B cell (primary cell): ENCODE measurements at regions not wholly inside any gene's neighbourhood (a gene's known extent, or its start where the extent isn't known, plus 50 kb on each side); places are given as distances from the start of the nearest gene placed in this dataset.

Source experiments
- ATAC-seq: fragments of 200-7000 bp; cut with Tn5 transposase; one replicate; pipeline ENCODE4 v1.10.0; 2021; ENCODE audit warnings: low read depth, mild to moderate bottlenecking, moderate number of reproducible peaks, moderate library complexity
- CTCF ChIA-PET: fragments of 350-600 bp; sonication (Branson Sonifier 250); formaldehyde crosslinking; loops from one replicate; lab custom pipeline; 2021; ENCODE audit warnings: antibody characterized with exemption, inconsistent platforms; lab: Charles Lee
- POLR2A ChIA-PET: fragments of 350-600 bp; sonication (Branson Sonifier 250); formaldehyde crosslinking; loops from one replicate; lab custom pipeline; 2021; ENCODE audit warnings: antibody characterized with exemption; lab: Charles Lee
- DNase-seq: peaks from one replicate; pipeline ENCODE4 v3.0.0; 2013
- H2AFZ ChIP-seq: 2 replicates; pipeline ENCODE4 v1.6.1; 2012; ENCODE audit warnings: mild to moderate bottlenecking, low read depth, low read length; ENCODE audit not compliant: insufficient read depth, poor library complexity, severe bottlenecking
- H3K27ac ChIP-seq, 2 donors: 1 replicate in 1 of 2; 2 replicates in 1 of 2; pipeline ENCODE4 v1.5.1; 2012 to 2013; ENCODE audit warnings: low read length in 2 of 2, mild to moderate bottlenecking in 2 of 2, moderate library complexity in 1 of 2
- H3K27me3 ChIP-seq, 4 experiments: fragments of 200-600 bp in 1 of 4; sonication (generic) in 1 of 4; replicated peaks in 1 of 4; 1 replicate in 2 of 4; 2 replicates in 2 of 4; pipeline versions ENCODE4 v1.6.1 to v1.7.0; 2013 to 2016; ENCODE audit warnings: low read length in 3 of 4, mild to moderate bottlenecking in 2 of 4, mixed read lengths in 1 of 4, moderate library complexity in 1 of 4; ENCODE audit not compliant: insufficient read depth in 4 of 4, control insufficient read depth in 3 of 4; ENCODE audit errors: control extremely low read depth in 1 of 4
- H3K36me3 ChIP-seq, 2 experiments: replicated peaks in 1 of 2; 1 replicate in 1 of 2; 2 replicates in 1 of 2; pipeline versions ENCODE4 v1.6.1 to v1.7.1; 2013; ENCODE audit warnings: low read length in 1 of 2; ENCODE audit not compliant: insufficient read depth in 2 of 2, control insufficient read depth in 1 of 2; ENCODE audit errors: control extremely low read depth in 1 of 2, extremely low read depth in 1 of 2
- H3K4me1 ChIP-seq, 2 donors: fragments of 200-600 bp in 1 of 2; sonication (generic) in 1 of 2; 1 replicate in 1 of 2; 2 replicates in 1 of 2; pipeline versions ENCODE4 v1.5.1 to v1.6.1; 2013 to 2017; ENCODE audit warnings: low read length in 2 of 2; ENCODE audit not compliant: control insufficient read depth in 2 of 2, insufficient read depth in 2 of 2
- H3K4me2 ChIP-seq: replicated peaks from 2 replicates; pipeline ENCODE3; 2012; ENCODE audit warnings: mild to moderate bottlenecking, low read depth, low read length; ENCODE audit not compliant: poor library complexity, severe bottlenecking
- H3K4me3 ChIP-seq, 5 experiments: fragments of 200-600 bp in 1 of 5; sonication (generic) in 1 of 5; 1 replicate in 3 of 5; 2 replicates in 2 of 5; pipeline versions ENCODE4 v1.5.1 to v1.7.0; 2011 to 2016; ENCODE audit warnings: low read length in 4 of 5, mild to moderate bottlenecking in 4 of 5, low read depth in 2 of 5, control low read depth in 1 of 5, moderate library complexity in 1 of 5; ENCODE audit not compliant: insufficient read depth in 1 of 5; ENCODE audit errors: control extremely low read depth in 1 of 5, extremely low read depth in 1 of 5
- H3K79me2 ChIP-seq: fragments of 200-600 bp; sonication (generic); one replicate; pipeline ENCODE4 v1.6.0; 2016; ENCODE audit warnings: low read length; ENCODE audit not compliant: control insufficient read depth, insufficient read depth
- H3K9ac ChIP-seq: fragments of 200-600 bp; sonication (generic); 2 replicates; pipeline ENCODE4 v1.6.1; 2017; ENCODE audit warnings: mild to moderate bottlenecking, low read length, moderate library complexity
- H3K9me3 ChIP-seq, 3 donors: one replicate each; pipeline versions ENCODE4 v1.6.1 to v1.7.1; 2013; ENCODE audit warnings: low read length in 2 of 3; ENCODE audit not compliant: control insufficient read depth in 2 of 3, insufficient read depth in 1 of 3; ENCODE audit errors: control extremely low read depth in 1 of 3
- H4K20me1 ChIP-seq: 2 replicates; pipeline ENCODE4 v1.6.0; 2012; ENCODE audit warnings: mild to moderate bottlenecking, low read length; ENCODE audit not compliant: insufficient read depth, control insufficient read depth, poor library complexity, severe bottlenecking
- H3K27ac Mint-ChIP-seq: one replicate; pipeline ENCODE4 v1.8.0; 2021; ENCODE audit warnings: mixed read lengths
- H3K27me3 Mint-ChIP-seq: one replicate; pipeline ENCODE4 v1.8.0; 2021; ENCODE audit warnings: mixed read lengths
- H3K4me1 Mint-ChIP-seq: one replicate; pipeline ENCODE4 v1.8.0; 2021; ENCODE audit warnings: mixed read lengths
- H3K4me3 Mint-ChIP-seq: one replicate; pipeline ENCODE4 v1.8.0; 2021; ENCODE audit warnings: mixed read lengths
- H3K9me3 Mint-ChIP-seq: one replicate; pipeline ENCODE4 v1.8.0; 2022; ENCODE audit warnings: mixed read lengths; ENCODE audit not compliant: insufficient read depth
- EZH2 ChIP-seq: IDR thresholded peaks from 2 replicates; pipeline ENCODE4 v1.6.1; 2012; ENCODE audit warnings: borderline replicate concordance, low read depth, mild to moderate bottlenecking, moderate library complexity, low read length; ENCODE audit not compliant: insufficient read depth, poor library complexity, severe bottlenecking
- WGBS: methylation state at CpG from one replicate; pipeline ENCODE4 v1.1.5; 2013; ENCODE audit warnings: missing lambda C conversion rate; ENCODE audit not compliant: insufficient coverage; 5-methylcytosine and 5-hydroxymethylcytosine counted together
- intact Hi-C: fragments of 100-400 bp; cut with micrococcal nuclease; formaldehyde crosslinking; loops from one replicate; pipeline ENCODE4 v1.10.0; 2022
- TF ChIP-seq, protein P1 (sequence below): fragments of 200-600 bp; IDR thresholded peaks from one replicate; pipeline ENCODE4 v1.8.0; 2022; ENCODE audit warnings: antibody characterized with exemption, mild to moderate bottlenecking

- Histone ChIP-seq H3K4me3 (no peak overlapping the region), H3K4me2 (no peak overlapping the region), H3K9me3 (peaks cover 0 to under 1% (median 0%) of the 10 kb centered on the region in 3 donors), H3K27me3 (no peaks in the 10 kb centered on the region), H3K79me2 (no peaks in the 10 kb centered on the region), H3K4me1 (no peaks in the 10 kb centered on the region), H4K20me1 (no peaks in the 10 kb centered on the region), H3K9ac (no peak overlapping the region), H2AFZ (no peak overlapping the region), H3K27ac (no peak overlapping the region), H3K36me3 (no peaks in the 10 kb centered on the region)
- WGBS: 44% methylated on average over 21 of the region's 22 CpGs
- intact Hi-C loops: no loop called here
- ATAC-seq (no peak), DNase-seq (no peak)
- no peak for TF ChIP-seq EZH2
- TF ChIP-seq, protein P1, sequence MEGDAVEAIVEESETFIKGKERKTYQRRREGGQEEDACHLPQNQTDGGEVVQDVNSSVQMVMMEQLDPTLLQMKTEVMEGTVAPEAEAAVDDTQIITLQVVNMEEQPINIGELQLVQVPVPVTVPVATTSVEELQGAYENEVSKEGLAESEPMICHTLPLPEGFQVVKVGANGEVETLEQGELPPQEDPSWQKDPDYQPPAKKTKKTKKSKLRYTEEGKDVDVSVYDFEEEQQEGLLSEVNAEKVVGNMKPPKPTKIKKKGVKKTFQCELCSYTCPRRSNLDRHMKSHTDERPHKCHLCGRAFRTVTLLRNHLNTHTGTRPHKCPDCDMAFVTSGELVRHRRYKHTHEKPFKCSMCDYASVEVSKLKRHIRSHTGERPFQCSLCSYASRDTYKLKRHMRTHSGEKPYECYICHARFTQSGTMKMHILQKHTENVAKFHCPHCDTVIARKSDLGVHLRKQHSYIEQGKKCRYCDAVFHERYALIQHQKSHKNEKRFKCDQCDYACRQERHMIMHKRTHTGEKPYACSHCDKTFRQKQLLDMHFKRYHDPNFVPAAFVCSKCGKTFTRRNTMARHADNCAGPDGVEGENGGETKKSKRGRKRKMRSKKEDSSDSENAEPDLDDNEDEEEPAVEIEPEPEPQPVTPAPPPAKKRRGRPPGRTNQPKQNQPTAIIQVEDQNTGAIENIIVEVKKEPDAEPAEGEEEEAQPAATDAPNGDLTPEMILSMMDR: no peak
- POLR2A ChIA-PET: no interaction called here
- Mint-ChIP-seq H3K4me3 (no peak overlapping the region), H3K27me3 (peaks cover 4% of the 10 kb centered on the region), H3K9me3 (no peaks in the 10 kb centered on the region), H3K4me1 (no peaks in the 10 kb centered on the region), H3K27ac (no peak overlapping the region)
- CTCF ChIA-PET: no interaction called here
Observed at GRCh38 chr11:69374110-69374945, 80.4 kb downstream of the MYEOV start.

DNA sequence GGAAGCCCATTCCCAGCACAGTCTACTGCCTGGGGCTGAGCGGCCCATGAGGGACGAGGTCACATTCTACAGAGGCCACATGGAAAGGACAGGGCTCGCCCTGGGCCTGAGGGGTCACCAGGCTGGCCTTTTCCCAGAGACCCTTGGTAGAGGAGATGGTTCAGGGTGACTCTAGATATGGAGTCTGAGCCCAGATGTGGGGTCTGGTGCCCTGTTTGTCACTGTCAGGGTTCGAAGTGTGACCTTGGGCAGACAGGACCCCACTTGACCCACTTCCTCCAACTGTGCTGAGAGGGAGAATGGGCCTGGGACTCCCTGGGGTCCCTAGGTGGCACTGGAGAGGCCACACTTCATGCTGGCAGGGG is 81.0 kb downstream of the MYEOV start:
- Mint-ChIP-seq H3K9me3 (no peaks in the 10 kb centered on the region), H3K27me3 (peaks cover 4% of the 10 kb centered on the region), H3K4me1 (no peaks in the 10 kb centered on the region), H3K4me3 (no peak overlapping the region), H3K27ac (no peak overlapping the region)
- no peaks in the 10 kb centered on the region for H3K9me3 ChIP-seq
- intact Hi-C loops: no loop called here
- H3K36me3 ChIP-seq: no peaks in the 10 kb centered on the region
- H3K4me3 ChIP-seq: no peak overlapping the region
- no peak overlapping the region for H2AFZ ChIP-seq
- H3K79me2 ChIP-seq: no peaks in the 10 kb centered on the region
- no peak overlapping the region for H3K27ac ChIP-seq
- POLR2A ChIA-PET: no interaction called here
- ATAC-seq (no peak), DNase-seq (no peak)
- TF ChIP-seq, protein P1: no peak
- no peak for TF ChIP-seq EZH2
- H3K4me1 ChIP-seq: no peaks in the 10 kb centered on the region
- H3K27me3 ChIP-seq: no peaks in the 10 kb centered on the region
- H4K20me1 ChIP-seq: no peaks in the 10 kb centered on the region
- H3K9ac ChIP-seq: no peak overlapping the region
- no peak overlapping the region for H3K4me2 ChIP-seq
- WGBS: 83% methylated on average over 4 of the region's 4 CpGs
- CTCF ChIA-PET: no interaction called here
